Panc1 (cell line): ENCODE measurements at regions not wholly inside any gene's neighbourhood (a gene's known extent, or its start where the extent isn't known, plus 50 kb on each side); places are given as distances from the start of the nearest gene placed in this dataset.

Experiments used
- ATAC-seq: fragments of 200-7000 bp; cut with Tn5 transposase; 2 replicates; pipeline ENCODE4 v1.9.1; 2020; ENCODE audit warnings: mild to moderate bottlenecking, moderate library complexity
- BruUV-seq: library from RNA; stranded (reverse); fragments of 400-500 nt; replicated peaks from 2 replicates; lab custom pipeline; 2021; lab: Mats Ljungman, UMichigan
- CTCF ChIA-PET: fragments of 300-600 bp; sonication (Branson Sonifier 250); formaldehyde crosslinking; loops from one replicate; lab custom pipeline; 2022; ENCODE audit warnings: antibody characterized with exemption; lab: Charles Lee
- POLR2A ChIA-PET: fragments of 300-600 bp; sonication (Branson Sonifier 250); formaldehyde crosslinking; loops from one replicate; lab custom pipeline; 2022; ENCODE audit warnings: antibody characterized with exemption; lab: Charles Lee
- DNase-seq: peaks from one replicate; pipeline ENCODE4 v3.0.0-alpha.2; 2010; ENCODE audit warnings: low read depth, low spot score
- H3K27ac ChIP-seq: 2 replicates; pipeline ENCODE4 v1.5.1; 2011; ENCODE audit warnings: mild to moderate bottlenecking, low read length, inconsistent platforms
- H3K27me3 ChIP-seq: fragments of 200-500 bp; sonication (Bioruptor generic); 2 replicates; pipeline ENCODE4 v1.6.0; 2014; ENCODE audit warnings: low read length, inconsistent platforms; ENCODE audit not compliant: control insufficient read depth, insufficient read depth
- H3K36me3 ChIP-seq: fragments of 200-500 bp; sonication (Bioruptor generic); 2 replicates; pipeline ENCODE4 v1.5.1; 2014; ENCODE audit warnings: inconsistent platforms, mild to moderate bottlenecking, low read length, moderate library complexity; ENCODE audit not compliant: control insufficient read depth, insufficient read depth
- H3K4me1 ChIP-seq: 2 replicates; pipeline ENCODE4 v1.5.1; 2011; ENCODE audit warnings: inconsistent platforms, mild to moderate bottlenecking, low read length, moderate library complexity; ENCODE audit not compliant: control insufficient read depth, insufficient read depth
- H3K4me3 ChIP-seq, 2 experiments: 2 replicates each; pipeline ENCODE4 v1.5.1; 2011 to 2012; ENCODE audit warnings: low read depth in 2 of 2, low read length in 2 of 2, mild to moderate bottlenecking in 2 of 2, inconsistent platforms in 1 of 2, moderate library complexity in 1 of 2
- H3K9me3 ChIP-seq: fragments of 200-500 bp; sonication (Bioruptor generic); 2 replicates; pipeline ENCODE4 v1.5.1; 2014; ENCODE audit warnings: low read depth, mild to moderate bottlenecking, inconsistent platforms, low read length, moderate library complexity; ENCODE audit not compliant: control insufficient read depth, insufficient read depth
- CTCF ChIP-seq: fragments of 450-650 bp; IDR thresholded peaks from 2 replicates; pipeline ENCODE4 v1.5.1; 2017; ENCODE audit warnings: mild to moderate bottlenecking
- POLR2AphosphoS5 ChIP-seq: IDR thresholded peaks from 2 replicates; pipeline ENCODE4 v1.6.1; 2012; ENCODE audit warnings: mild to moderate bottlenecking, low read depth, low read length, moderate library complexity
- REST ChIP-seq, 2 experiments: IDR thresholded peaks; 2 replicates each; pipeline ENCODE4 v1.6.1; 2011 to 2012; ENCODE audit warnings: low read depth in 2 of 2, control low read depth in 1 of 2, low read length in 1 of 2, mild to moderate bottlenecking in 1 of 2, moderate library complexity in 1 of 2; ENCODE audit not compliant: insufficient read depth in 1 of 2
- SIN3A ChIP-seq: IDR thresholded peaks from 2 replicates; pipeline ENCODE4 v1.6.1; 2012; ENCODE audit warnings: low read depth, mild to moderate bottlenecking, low read length, moderate library complexity, borderline replicate concordance; ENCODE audit not compliant: insufficient read depth
- TCF7L2 ChIP-seq: IDR thresholded peaks from 2 replicates; pipeline ENCODE4 v1.6.1; 2011; ENCODE audit warnings: mild to moderate bottlenecking, low read depth, low read length, inconsistent platforms
- in situ Hi-C: cut with HindIII; loops from 2 replicates; pipeline ENCODE4 v1.10.0; 2016; ENCODE audit warnings: low sequenced_read_pairs, low pct_unique_long_range_greater_than_20kb
- intact Hi-C: fragments of 100-400 bp; cut with micrococcal nuclease; formaldehyde crosslinking; loops from one replicate; pipeline ENCODE4 v1.10.0; 2022; ENCODE audit not compliant: unreplicated experiment

- ATAC-seq (no peak), DNase-seq (no peak)
- TF ChIP-seq POLR2AphosphoS5: no peak
- TF ChIP-seq CTCF: no peak
- no peak for TF ChIP-seq TCF7L2
- TF ChIP-seq SIN3A: no peak
- Histone ChIP-seq H3K9me3 (no peaks in the 10 kb centered on the region), H3K27ac (no peak overlapping the region), H3K36me3 (no peaks in the 10 kb centered on the region), H3K4me3 (no peak overlapping the region), H3K27me3 (no peaks in the 10 kb centered on the region), H3K4me1 (no peaks in the 10 kb centered on the region)
- intact Hi-C loops (no loop called here), in situ Hi-C loops (no loop called here)
- POLR2A ChIA-PET: no interaction called here
- CTCF ChIA-PET: no interaction called here
- BruUV-seq: no TSS peak
These were observed 71.2 kb downstream of the ING1 start for GRCh38 chr13:110784704-110785103.

GRCh38 chr13:110788778-110789177 is 75.3 kb downstream of the ING1 start:
- Histone ChIP-seq H3K9me3 (no peaks in the 10 kb centered on the region), H3K36me3 (no peaks in the 10 kb centered on the region), H3K27ac (no peak overlapping the region), H3K4me3 (no peak overlapping the region), H3K27me3 (no peaks in the 10 kb centered on the region), H3K4me1 (no peaks in the 10 kb centered on the region)
- no peak for ATAC-seq
- TF ChIP-seq POLR2AphosphoS5 (no peak), SIN3A (no peak)
- DNase-seq: no peak
- in situ Hi-C loops: no loop called here
- intact Hi-C loops: no loop called here
- POLR2A ChIA-PET: no interaction called here
- no TSS peak for BruUV-seq
- CTCF ChIA-PET: no interaction called here

GRCh38 chr13:110789871-110790270 is 76.4 kb downstream of the ING1 start:
- no peaks in the 10 kb centered on the region for H3K36me3 ChIP-seq
- in situ Hi-C loops: no loop called here
- POLR2A ChIA-PET: interaction anchor here (0.6 kb wide), 1 partner anchor 49 kb away, joined by 4 read pairs; no protein-coding TSS in a partner anchor
- no peaks in the 10 kb centered on the region for H3K9me3 ChIP-seq
- CTCF ChIA-PET: no interaction called here
- intact Hi-C loops: no loop called here
- no peaks in the 10 kb centered on the region for H3K27me3 ChIP-seq
- DNase-seq: no peak
- H3K27ac ChIP-seq: no peak overlapping the region
- ATAC-seq: no peak
- TF ChIP-seq POLR2AphosphoS5 (no peak), SIN3A (no peak), CTCF (no peak), TCF7L2 (no peak), REST (IDR thresholded peaks at IDR 0.05; ENCODE audit: insufficient read depth in 1 of 2, low read depth in 2 of 2, low read length in 1 of 2) (no peak)
- no peaks in the 10 kb centered on the region for H3K4me1 ChIP-seq
- no TSS peak for BruUV-seq
- no peak overlapping the region for H3K4me3 ChIP-seq
